ENCODE measurements at regions not wholly inside any gene's neighbourhood (a gene's known extent, or its start where the extent isn't known, plus 50 kb on each side); places are given as distances from the start of the nearest gene placed in this dataset.

GRCh38 chr16:65388592-65388991, 266.7 kb upstream of the CDH11 start:
- Histone ChIP-seq H2BK120ac (ENCODE audit: low read depth, low read length) (no peak overlapping the region), H2BK20ac (ENCODE audit: low read depth, low read length) (no peak overlapping the region), H3K4me2 (ENCODE audit: low read depth, low read length) (peak overlapping the region; percentile 72), H3K18ac (ENCODE audit: low read depth, low read length) (peak overlapping the region; percentile 97), H2AFZ (replicated peaks; ENCODE audit: low read length, poor library complexity) (no peak overlapping the region), H4K20me1 (ENCODE audit: insufficient read depth, low read length) (no peaks in the 10 kb centered on the region), H2AK9ac (replicated peaks; ENCODE audit: low read depth, low read length, poor library complexity) (no peak overlapping the region), H3K27me3 (ENCODE audit: control insufficient read depth, insufficient read depth, low read length) (no peaks in the 10 kb centered on the region), H3K4me3 (ENCODE audit: insufficient read depth, low read depth, low read length) (no peak overlapping the region), H3K4me1 (ENCODE audit: control insufficient read depth, insufficient read depth, low read length) (peaks cover 9% of the 10 kb centered on the region), H3K4ac (ENCODE audit: low read depth, low read length) (no peak overlapping the region), H4K8ac (ENCODE audit: low read depth in 2 of 2, low read length in 2 of 2) (0 out of 4 replicates have a peak overlapping the region, but pooled peaks of 1 of the 2 experiments have one; percentile 19), H3K27ac (ENCODE audit: insufficient read depth, low read length) (peak overlapping the region; percentile 52; the same call in 1 of the 2 replicates), H4K91ac (ENCODE audit: insufficient read depth, low read depth, low read length) (no peak overlapping the region), H3K23ac (ENCODE audit: low read depth, low read length) (no peak overlapping the region), H3K56ac (ENCODE audit: extremely low read depth, insufficient read depth, low read length) (no peak overlapping the region), H3K9me3 (ENCODE audit: control insufficient read depth, insufficient read depth, low read length) (peaks cover 7% of the 10 kb centered on the region), H4K5ac (ENCODE audit: low read depth, low read length) (peak overlapping the region; percentile 75), H3K14ac (replicated peaks; ENCODE audit: low read depth, low read length) (no peak overlapping the region; the same call in 1 of the 2 replicates), H2BK15ac (ENCODE audit: low read depth, low read length) (0 out of 3 replicates have a peak overlapping the region, but pooled peaks have one; percentile 21), H3K9ac (ENCODE audit: low read depth, low read length) (no peak overlapping the region), H3K79me1 (ENCODE audit: low read depth in 1 of 2, low read length in 2 of 2) (no peaks in the 10 kb centered on the region), H3K9me1 (ENCODE audit: insufficient read depth, low read length) (no peaks in the 10 kb centered on the region), H3K36me3 (ENCODE audit: control insufficient read depth, insufficient read depth, low read length) (no peaks in the 10 kb centered on the region), H2BK5ac (ENCODE audit: low read depth, low read length, poor library complexity, severe bottlenecking) (peak overlapping the region; percentile 64), H2AK5ac (ENCODE audit: low read depth, low read length) (no peak overlapping the region)
- ATAC-seq (ENCODE audit: low read depth): peak; percentile 26; the same call in 1 of the 2 replicates
- intact Hi-C loops (cut with micrococcal nuclease) (no loop called here), in situ Hi-C loops (cut with MboI; ENCODE audit: low sequenced_read_pairs) (no loop called here), dilution Hi-C loops (cut with HindIII; ENCODE audit: low sequenced_read_pairs, unreplicated experiment) (no loop called here)
- ChIA-PET CTCF (no interaction called here), POLR2A (ENCODE audit: unreplicated experiment) (no interaction called here)
- BruUV-seq (replicated peaks): no TSS peak
- TF ChIP-seq RCOR1 (IDR thresholded peaks at IDR 0.05; ENCODE audit: insufficient replicate concordance, low read length) (no peak), RFX5 (IDR thresholded peaks at IDR 0.05; ENCODE audit: low read depth, low read length) (no peak), BHLHE40 (IDR thresholded peaks at IDR 0.05; ENCODE audit: low read depth, low read length) (no peak), CTCF (conservative IDR thresholded peaks at IDR 0.05; ENCODE audit: low read depth, low read length) (no peak), CEBPB (IDR thresholded peaks at IDR 0.05; ENCODE audit: low read depth, low read length) (peak; percentile 68), ELK1 (IDR thresholded peaks at IDR 0.05; ENCODE audit: borderline replicate concordance, low read depth, low read length) (no peak), NFE2L2 (IDR thresholded peaks at IDR 0.05; ENCODE audit: low read depth, low read length) (no peak)
- DNase-seq: peak; percentile 69
